ENCODE measurements at regions not wholly inside any gene's neighbourhood (a gene's known extent, or its start where the extent isn't known, plus 50 kb on each side); places are given as distances from the start of the nearest gene placed in this dataset.
"Not testable (repeated sequence)": the region's sequence is repeated elsewhere in the genome, so short reads cannot be mapped to it uniquely, and the experiment has no call there.

GRCh38 chr3:101970905-101971304, 121.6 kb downstream of the NFKBIZ start:
- H3K27ac ChIP-seq, result no peak overlapping the region
- no peak for TF ChIP-seq CTCF (conservative IDR thresholded peaks at IDR 0.05)

GRCh38 chr3:101972430-101973162, 123.3 kb downstream of the NFKBIZ start:
- no peak for TF ChIP-seq CTCF (conservative IDR thresholded peaks at IDR 0.05)
- H3K27ac ChIP-seq, result no peak overlapping the region

GRCh38 chr3:101973163-101973505, 123.8 kb downstream of the NFKBIZ start:
- H3K27ac ChIP-seq, result no peak overlapping the region
- TF ChIP-seq CTCF (conservative IDR thresholded peaks at IDR 0.05), result no peak

GRCh38 chr3:101975415-101975814, 126.1 kb downstream of the NFKBIZ start:
- H3K27ac ChIP-seq, result not testable (repeated sequence)

- H3K27ac ChIP-seq, result no peak overlapping the region
- no peak for TF ChIP-seq CTCF (conservative IDR thresholded peaks at IDR 0.05)
These were observed 127.2 kb downstream of the NFKBIZ start for GRCh38 chr3:101976473-101976872.

- TF ChIP-seq CTCF (conservative IDR thresholded peaks at IDR 0.05), result no peak
- no peak overlapping the region for H3K27ac ChIP-seq
These were observed 129.0 kb downstream of the NFKBIZ start for GRCh38 chr3:101978348-101978747.

GRCh38 chr3:101979033-101979432, 129.7 kb downstream of the NFKBIZ start:
- no peak for TF ChIP-seq CTCF (conservative IDR thresholded peaks at IDR 0.05)
- no peak overlapping the region for H3K27ac ChIP-seq

GRCh38 chr3:101984356-101984755, 135.0 kb downstream of the NFKBIZ start:
- no peak for TF ChIP-seq CTCF (conservative IDR thresholded peaks at IDR 0.05)
- no peak overlapping the region for H3K27ac ChIP-seq

Data from VCaP (cell line).